Fibroblast of skin of scalp (primary cell): ENCODE measurements at regions not wholly inside any gene's neighbourhood (a gene's known extent, or its start where the extent isn't known, plus 50 kb on each side); places are given as distances from the start of the nearest gene placed in this dataset.
"Not testable (repeated sequence)": the region's sequence is repeated elsewhere in the genome, so short reads cannot be mapped to it uniquely, and the experiment has no call there.

Experiments
- DNase-seq: peaks from one replicate; pipeline ENCODE4 v3.0.0-alpha.2; 2013

GRCh38 chr5:27458287-27458686, 419.9 kb upstream of the CDH9 start:
- no peak for DNase-seq

- DNase-seq, result no peak
Observed at GRCh38 chr5:27451377-27451776, 413.0 kb upstream of the CDH9 start.

- DNase-seq, result no peak
Observed at GRCh38 chr5:27450607-27451006, 412.2 kb upstream of the CDH9 start.

- not testable (repeated sequence) for DNase-seq
Observed at GRCh38 chr5:27439383-27439782, 401.0 kb upstream of the CDH9 start.

DNA sequence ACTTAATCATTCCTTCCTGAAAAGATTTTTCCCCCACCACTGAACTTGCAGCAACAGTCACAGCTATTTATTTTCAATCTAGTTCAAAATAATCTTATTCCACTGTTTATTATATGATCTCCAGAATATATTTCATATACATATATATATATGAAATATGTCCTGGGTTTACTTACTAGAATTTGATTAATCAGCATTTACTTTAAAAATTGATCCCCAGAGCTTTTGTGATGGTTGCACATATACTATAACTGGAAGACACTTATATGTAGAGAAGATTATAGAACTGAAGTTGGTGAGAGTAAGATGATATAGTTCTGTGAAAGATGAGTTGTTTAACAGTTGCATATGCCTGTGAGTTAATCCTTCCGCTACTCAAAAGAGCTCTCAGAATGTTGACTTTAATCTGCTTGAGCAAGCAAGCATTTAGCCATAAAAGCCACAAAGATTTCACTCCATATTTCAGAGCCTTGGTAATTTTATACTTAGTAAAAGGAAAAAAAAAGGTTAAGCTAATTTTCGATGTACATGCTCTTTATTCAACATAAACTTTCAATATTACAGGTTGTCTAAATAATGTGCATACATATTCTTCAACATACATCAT, 399.3 kb upstream of the CDH9 start:
- no peak for DNase-seq

DNA sequence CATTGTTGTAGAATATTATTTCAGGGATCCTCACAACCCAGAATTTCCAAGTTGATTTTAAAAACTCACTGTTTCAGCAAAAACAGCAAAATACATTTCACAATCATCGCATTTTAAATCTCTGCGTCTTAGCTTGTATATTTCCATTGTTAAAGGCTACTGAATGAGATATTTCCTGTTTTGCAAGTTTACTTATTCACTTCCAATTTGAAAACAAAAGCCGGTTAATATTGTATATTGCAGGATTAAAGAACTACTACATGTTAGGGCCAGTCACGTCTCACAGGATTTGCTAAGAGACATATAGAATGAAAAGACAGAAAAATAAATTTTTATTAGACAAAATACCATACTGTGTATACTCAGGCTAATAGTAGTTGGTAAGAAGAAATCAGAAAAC, 395.9 kb upstream of the CDH9 start:
- DNase-seq, result no peak

- no peak for DNase-seq
Observed at GRCh38 chr5:27414099-27414498, 375.7 kb upstream of the CDH9 start.

DNA sequence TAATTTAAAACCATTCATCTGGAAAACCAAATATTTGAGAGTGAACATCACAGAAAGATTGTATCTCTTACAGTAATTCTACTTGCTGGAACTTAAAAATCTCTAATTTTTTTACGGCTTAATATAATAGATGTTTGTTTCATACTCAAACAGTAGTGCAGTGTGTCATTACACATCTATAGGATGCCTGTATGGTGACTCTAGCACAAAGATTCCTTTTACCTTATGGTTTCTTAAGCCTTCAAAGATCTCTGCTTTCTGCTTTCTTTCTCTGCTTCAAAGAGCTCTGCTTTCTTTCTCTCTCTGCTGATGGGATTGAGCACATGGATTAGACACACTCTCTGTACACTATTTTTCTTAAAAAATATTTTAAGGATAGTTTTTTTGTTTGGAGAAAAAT, 374.0 kb upstream of the CDH9 start:
- no peak for DNase-seq

GRCh38 chr5:27406020-27406419, 367.6 kb upstream of the CDH9 start:
- no peak for DNase-seq

DNA sequence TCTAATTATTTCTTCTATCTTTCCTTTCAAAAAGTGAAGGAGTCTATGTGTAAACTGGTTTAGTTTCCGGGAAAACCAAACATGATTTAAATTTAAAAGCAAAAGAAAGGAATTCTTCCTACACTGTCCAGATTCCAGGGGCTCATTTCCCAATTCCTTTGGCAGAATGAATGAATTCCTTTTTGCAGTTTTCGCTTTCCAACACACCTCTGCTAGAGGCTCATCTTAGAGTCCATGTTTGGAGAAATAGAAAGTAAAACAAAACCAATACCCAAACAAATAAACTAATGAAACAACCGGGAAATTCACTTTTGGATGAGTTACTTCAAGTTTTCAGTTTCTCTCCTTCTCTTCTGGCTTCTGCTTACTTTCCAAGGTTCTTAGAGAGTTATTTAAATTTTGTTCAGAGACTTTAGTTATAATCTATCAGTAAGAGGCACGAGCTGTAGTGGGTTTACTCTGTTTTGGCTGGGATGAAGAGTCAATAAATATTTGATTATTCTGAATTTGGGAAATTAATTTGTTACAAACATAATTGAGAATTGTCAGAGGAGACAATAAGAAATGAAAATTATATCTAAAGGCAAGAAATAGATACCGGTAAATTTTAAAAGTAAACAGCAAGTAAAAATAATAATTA, 365.0 kb upstream of the CDH9 start:
- peak; percentile 3 for DNase-seq

- DNase-seq, result no peak
Observed at GRCh38 chr5:27402828-27403227, 364.4 kb upstream of the CDH9 start.

DNA sequence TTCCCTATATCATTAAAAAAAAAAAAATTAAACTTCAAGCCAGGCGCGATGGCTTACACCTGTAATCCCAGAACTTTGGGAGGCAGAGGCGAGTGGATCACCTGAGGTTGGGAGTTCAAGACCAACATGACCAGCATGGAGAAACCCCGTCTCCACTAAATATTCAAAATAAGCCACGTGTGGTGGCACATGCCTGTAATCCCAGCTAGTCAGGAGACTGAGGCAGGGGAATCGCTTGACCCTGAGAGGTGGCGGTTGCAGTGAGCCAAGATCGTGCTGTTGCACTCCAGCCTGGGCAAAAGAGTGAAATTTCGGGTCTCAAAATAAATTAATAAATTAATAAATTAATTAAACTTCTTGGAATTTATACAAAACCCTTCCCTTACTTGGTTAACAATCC, 358.6 kb upstream of the CDH9 start:
- DNase-seq, result no peak

DNA sequence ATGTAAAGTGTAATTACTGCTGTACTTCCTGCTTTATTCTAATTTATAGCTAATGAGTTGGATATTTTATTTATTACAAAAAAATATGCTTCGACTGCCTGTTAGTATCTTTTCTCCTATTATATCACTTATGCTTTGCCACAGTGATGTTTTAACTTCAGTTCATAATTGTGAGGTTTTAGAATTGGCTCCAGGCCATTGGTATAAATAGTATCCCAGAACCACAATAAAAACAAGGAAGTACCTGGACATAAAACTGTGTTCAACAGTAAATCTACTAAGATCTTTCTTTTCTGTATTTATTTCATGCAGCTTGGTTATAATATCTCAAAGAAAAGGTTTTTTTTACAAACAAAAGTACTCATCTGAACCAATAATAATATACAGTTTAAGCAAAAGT, 354.3 kb upstream of the CDH9 start:
- DNase-seq, result no peak

DNA sequence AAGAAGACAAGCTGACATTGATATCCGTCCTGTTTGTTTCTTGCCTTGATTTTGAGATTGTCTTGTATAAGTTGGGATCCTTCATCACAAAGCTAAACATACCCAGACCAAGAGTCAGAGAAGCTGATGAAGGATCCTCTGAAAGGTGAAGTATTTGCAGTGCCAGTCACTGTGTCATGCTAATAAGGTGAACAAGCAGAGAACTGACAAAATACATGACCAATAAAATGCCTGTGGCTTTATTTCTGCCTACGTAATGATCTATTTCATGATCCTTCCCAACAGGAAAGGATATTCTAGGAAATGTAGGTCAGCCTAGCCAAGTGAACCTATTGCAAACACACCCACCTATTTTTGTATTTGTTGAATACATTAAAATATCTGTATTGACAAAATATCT, 351.3 kb upstream of the CDH9 start:
- DNase-seq, result no peak

DNA sequence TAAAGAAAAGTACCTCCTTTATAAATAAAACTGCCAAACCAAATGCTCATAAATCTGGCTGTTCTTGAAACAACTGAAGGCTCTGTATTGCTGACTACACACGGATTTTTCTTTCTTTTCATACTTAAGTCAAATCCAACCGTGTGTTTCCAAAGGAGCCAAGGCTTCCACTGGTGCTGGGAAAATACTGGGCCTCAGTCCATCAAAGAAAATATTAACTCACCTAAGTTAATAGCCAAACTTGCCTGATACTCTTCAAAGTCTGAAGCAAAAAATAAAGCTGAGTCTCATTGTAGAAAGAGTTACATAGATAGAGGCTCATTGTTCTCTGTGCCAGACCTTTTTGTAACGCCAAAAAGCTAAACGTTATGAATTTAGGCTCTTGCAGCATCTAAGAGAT, 350.4 kb upstream of the CDH9 start:
- DNase-seq, result no peak

GRCh38 chr5:27387535-27388073, 349.2 kb upstream of the CDH9 start:
- no peak for DNase-seq

GRCh38 chr5:27381686-27382085, 343.3 kb upstream of the CDH9 start:
- DNase-seq, result peak; percentile 74

DNA sequence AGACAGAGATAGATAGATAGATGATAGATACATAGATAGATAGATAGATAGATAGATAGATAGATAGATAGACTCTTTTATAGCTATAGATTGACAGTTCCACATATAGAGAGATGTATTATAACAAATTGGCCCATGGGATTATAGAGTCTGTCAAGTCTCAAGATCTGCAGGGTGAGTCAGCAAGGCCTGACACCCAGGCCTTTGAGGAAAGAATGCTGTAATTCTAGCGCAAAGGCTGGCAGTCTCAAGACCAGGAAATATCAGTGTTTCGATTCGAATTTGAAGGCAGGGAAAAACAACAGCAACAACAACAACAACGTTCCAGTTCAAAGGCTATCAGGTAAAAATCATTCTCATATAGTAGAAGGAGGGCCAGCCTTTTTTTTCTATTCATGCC, 339.2 kb upstream of the CDH9 start:
- no peak for DNase-seq

DNA sequence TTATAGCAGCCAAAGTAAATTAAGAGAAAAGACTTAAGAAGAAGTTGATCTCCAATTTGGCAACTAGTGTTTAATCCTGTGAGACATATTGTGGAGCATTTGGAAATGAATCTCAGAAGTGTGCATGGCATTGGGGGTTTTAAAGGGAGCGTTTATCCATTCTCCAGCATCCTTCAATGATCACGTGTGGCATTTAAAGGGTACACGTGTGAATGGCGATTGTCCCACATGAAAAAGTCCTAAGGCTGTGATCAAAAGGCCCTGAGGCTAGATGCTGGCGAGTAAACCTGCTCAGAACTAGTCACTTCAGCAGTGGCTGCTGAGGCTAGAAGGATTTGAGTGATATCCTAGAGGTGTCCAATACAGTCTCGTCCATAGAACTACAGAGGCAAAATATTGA, 315.6 kb upstream of the CDH9 start:
- DNase-seq, result no peak

DNA sequence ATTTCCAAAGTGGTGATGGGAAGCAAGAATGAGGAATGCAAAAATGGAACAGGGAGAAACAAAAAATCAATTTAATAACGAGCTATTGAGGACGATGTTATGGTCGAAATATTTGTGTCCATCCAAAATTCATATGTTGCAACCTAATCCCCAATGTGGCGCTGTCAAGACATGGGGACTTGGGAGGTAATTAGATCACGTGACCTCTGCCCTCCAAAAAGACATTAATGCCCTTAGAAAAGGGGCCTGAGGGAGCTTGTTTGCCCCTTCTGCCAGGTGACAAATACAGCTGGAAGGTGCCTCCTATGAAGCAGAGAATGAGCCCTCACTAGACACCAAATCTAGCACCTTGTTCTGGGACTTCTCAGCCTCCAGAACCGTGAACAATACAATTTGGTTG, 315.2 kb upstream of the CDH9 start:
- DNase-seq, result no peak

- DNase-seq, result no peak
Observed at GRCh38 chr5:27341342-27341741, 303.0 kb upstream of the CDH9 start.

GRCh38 chr5:27336817-27337216, 298.4 kb upstream of the CDH9 start:
- no peak for DNase-seq

GRCh38 chr5:27328480-27328879, 290.1 kb upstream of the CDH9 start:
- peak; percentile 90 for DNase-seq

DNA sequence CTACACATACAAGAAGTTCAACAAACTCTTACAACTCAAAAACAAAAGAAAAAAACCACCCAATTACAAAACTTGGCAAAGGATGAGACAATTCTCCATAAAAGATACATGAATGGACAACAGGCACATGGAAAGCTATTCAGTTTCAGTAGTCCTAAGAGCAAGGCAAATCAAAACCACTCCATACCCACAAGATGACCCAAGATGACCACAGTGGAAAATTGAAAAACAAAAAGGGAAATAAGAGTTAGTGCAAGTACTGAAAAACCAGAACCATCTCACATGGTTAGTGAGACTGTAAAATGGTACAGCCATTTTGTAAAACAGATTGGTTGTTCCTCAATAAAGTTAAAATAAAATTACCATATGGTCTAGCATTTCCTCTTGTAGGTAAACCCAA, 287.1 kb upstream of the CDH9 start:
- no peak for DNase-seq

- no peak for DNase-seq
Observed at GRCh38 chr5:27318701-27319100, 280.3 kb upstream of the CDH9 start.
